ENCODE measurements at regions not wholly inside any gene's neighbourhood (a gene's known extent, or its start where the extent isn't known, plus 50 kb on each side); places are given as distances from the start of the nearest gene placed in this dataset.

GRCh38 chr9:135387976-135388375, 91.6 kb upstream of the PPP1R26 start:
- Histone ChIP-seq H3K9me3 (no peaks in the 10 kb centered on the region), H3K27me3 (no peaks in the 10 kb centered on the region), H3K36me3 (no peaks in the 10 kb centered on the region), H3K4me1 (ENCODE audit: control insufficient read depth in 1 of 2, insufficient read depth in 1 of 2, low read depth in 1 of 2, low read length in 1 of 2) (no peaks in the 10 kb centered on the region), H3K27ac (no peak overlapping the region), H3K4me3 (ENCODE audit: low read depth in 1 of 2, low read length in 1 of 2) (no peak overlapping the region)
- TF ChIP-seq CTCF (IDR thresholded peaks at IDR 0.05), result no peak

- Histone ChIP-seq H3K36me3 (no peaks in the 10 kb centered on the region), H3K27me3 (no peaks in the 10 kb centered on the region), H3K27ac (no peak overlapping the region), H3K4me1 (ENCODE audit: control insufficient read depth in 1 of 2, insufficient read depth in 1 of 2, low read depth in 1 of 2, low read length in 1 of 2) (no peaks in the 10 kb centered on the region), H3K9me3 (no peaks in the 10 kb centered on the region), H3K4me3 (ENCODE audit: low read depth in 1 of 2, low read length in 1 of 2) (no peak overlapping the region)
- TF ChIP-seq CTCF (IDR thresholded peaks at IDR 0.05), result no peak
Measured at GRCh38 chr9:135388530-135388929, 91.1 kb upstream of the PPP1R26 start.

GRCh38 chr9:135391759-135392158, 87.8 kb upstream of the PPP1R26 start:
- Histone ChIP-seq H3K4me3 (ENCODE audit: low read depth in 1 of 2, low read length in 1 of 2) (no peak overlapping the region), H3K27me3 (no peaks in the 10 kb centered on the region), H3K9me3 (no peaks in the 10 kb centered on the region), H3K27ac (no peak overlapping the region), H3K4me1 (ENCODE audit: control insufficient read depth in 1 of 2, insufficient read depth in 1 of 2, low read depth in 1 of 2, low read length in 1 of 2) (no peaks in the 10 kb centered on the region), H3K36me3 (no peaks in the 10 kb centered on the region)
- no peak for TF ChIP-seq CTCF (IDR thresholded peaks at IDR 0.05)

GRCh38 chr9:135392511-135392910, 87.1 kb upstream of the PPP1R26 start:
- Histone ChIP-seq H3K9me3 (no peaks in the 10 kb centered on the region), H3K36me3 (no peaks in the 10 kb centered on the region), H3K27ac (no peak overlapping the region), H3K4me1 (ENCODE audit: control insufficient read depth in 1 of 2, insufficient read depth in 1 of 2, low read depth in 1 of 2, low read length in 1 of 2) (no peaks in the 10 kb centered on the region), H3K4me3 (ENCODE audit: low read depth in 1 of 2, low read length in 1 of 2) (no peak overlapping the region), H3K27me3 (no peaks in the 10 kb centered on the region)
- TF ChIP-seq CTCF (IDR thresholded peaks at IDR 0.05), result no peak

GRCh38 chr9:135394131-135394530, 85.5 kb upstream of the PPP1R26 start:
- TF ChIP-seq CTCF (IDR thresholded peaks at IDR 0.05), result no peak
- Histone ChIP-seq H3K36me3 (no peaks in the 10 kb centered on the region), H3K4me3 (ENCODE audit: low read depth in 1 of 2, low read length in 1 of 2) (no peak overlapping the region), H3K27me3 (no peaks in the 10 kb centered on the region), H3K9me3 (no peaks in the 10 kb centered on the region), H3K27ac (no peak overlapping the region), H3K4me1 (ENCODE audit: control insufficient read depth in 1 of 2, insufficient read depth in 1 of 2, low read depth in 1 of 2, low read length in 1 of 2) (no peaks in the 10 kb centered on the region)

Measured in neutrophil (primary cell).